Liver (tissue), 8 donors: ENCODE measurements at regions not wholly inside any gene's neighbourhood (a gene's known extent, or its start where the extent isn't known, plus 50 kb on each side); places are given as distances from the start of the nearest gene placed in this dataset.

Experiments used
- DNase-seq: peaks from one replicate; pipeline ENCODE4 v3.0.0-alpha.2; 2017; ENCODE audit warnings: low spot score
- H3K27ac ChIP-seq, 2 donors: one replicate each; pipeline ENCODE4 v1.7.0; 2013; ENCODE audit warnings: inconsistent platforms in 2 of 2, low read length in 2 of 2, control low read depth in 1 of 2, low read depth in 1 of 2, mild to moderate bottlenecking in 1 of 2
- H3K27me3 ChIP-seq, 4 donors: one replicate each; pipeline versions ENCODE4 v1.6.1 to v1.7.0; 2013; ENCODE audit warnings: low read length in 3 of 4, inconsistent platforms in 1 of 4, mild to moderate bottlenecking in 1 of 4, moderate library complexity in 1 of 4; ENCODE audit not compliant: control insufficient read depth in 4 of 4, insufficient read depth in 4 of 4
- H3K36me3 ChIP-seq, 4 donors: one replicate each; pipeline versions ENCODE4 v1.6.1 to v1.7.0; 2013; ENCODE audit warnings: low read length in 3 of 4, mild to moderate bottlenecking in 3 of 4, low read depth in 1 of 4, moderate library complexity in 1 of 4; ENCODE audit not compliant: control insufficient read depth in 4 of 4, insufficient read depth in 3 of 4
- H3K4me1 ChIP-seq, 4 donors: one replicate each; pipeline versions ENCODE4 v1.6.1 to v1.7.0; 2013; ENCODE audit warnings: low read length in 3 of 4, mild to moderate bottlenecking in 3 of 4, moderate library complexity in 1 of 4; ENCODE audit not compliant: control insufficient read depth in 4 of 4, insufficient read depth in 4 of 4
- H3K4me3 ChIP-seq, 3 donors: one replicate each; pipeline versions ENCODE4 v1.6.1 to v1.7.0; 2013; ENCODE audit warnings: low read length in 3 of 3, control low read depth in 1 of 3, low read depth in 1 of 3, mild to moderate bottlenecking in 1 of 3
- H3K9ac ChIP-seq, 2 donors: one replicate each; pipeline ENCODE4 v1.7.0; 2013; ENCODE audit warnings: low read length in 2 of 2, mild to moderate bottlenecking in 2 of 2, moderate library complexity in 2 of 2, control low read depth in 1 of 2, low read depth in 1 of 2
- H3K9me3 ChIP-seq, 4 donors: one replicate each; pipeline versions ENCODE4 v1.6.1 to v1.7.0; 2013; ENCODE audit warnings: low read length in 3 of 4; ENCODE audit not compliant: control insufficient read depth in 4 of 4
- EGR1 ChIP-seq, 2 donors: IDR thresholded peaks; 2 replicates each; pipeline ENCODE4 v1.6.1; 2016 to 2018; ENCODE audit warnings: antibody characterized with exemption in 2 of 2, low read depth in 2 of 2
- FOXA1 ChIP-seq: IDR thresholded peaks from 2 replicates; pipeline ENCODE4 v1.6.1; 2016; ENCODE audit warnings: antibody characterized with exemption
- FOXA2 ChIP-seq: IDR thresholded peaks from 2 replicates; pipeline ENCODE4 v1.6.1; 2016; ENCODE audit warnings: antibody characterized with exemption
- GABPA ChIP-seq, 2 donors: IDR thresholded peaks in 1 of 2; conservative IDR thresholded peaks in 1 of 2; 2 replicates each; pipeline ENCODE4 v1.6.1; 2016; ENCODE audit warnings: antibody characterized with exemption in 2 of 2, mild to moderate bottlenecking in 1 of 2, moderate library complexity in 1 of 2
- HNF4A ChIP-seq, 2 donors: conservative IDR thresholded peaks; 2 replicates each; pipeline ENCODE4 v1.6.1; 2016; ENCODE audit warnings: antibody characterized with exemption in 2 of 2, mild to moderate bottlenecking in 2 of 2
- HNF4G ChIP-seq: IDR thresholded peaks from 2 replicates; pipeline ENCODE4 v1.6.1; 2016; ENCODE audit warnings: antibody characterized with exemption
- MAX ChIP-seq: IDR thresholded peaks from 2 replicates; pipeline ENCODE4 v1.6.1; 2016; ENCODE audit warnings: antibody characterized with exemption
- RAD21 ChIP-seq, 2 donors: IDR thresholded peaks; 2 replicates each; pipeline ENCODE4 v1.6.1; 2016; ENCODE audit warnings: antibody characterized with exemption in 2 of 2, mild to moderate bottlenecking in 2 of 2
- RXRA ChIP-seq, 2 donors: IDR thresholded peaks; 2 replicates each; pipeline ENCODE4 v1.6.1; 2017 to 2018; ENCODE audit warnings: antibody characterized with exemption in 2 of 2, mild to moderate bottlenecking in 1 of 2
- SP1 ChIP-seq: IDR thresholded peaks from 2 replicates; pipeline ENCODE4 v1.6.1; 2018; ENCODE audit warnings: antibody characterized with exemption, mild to moderate bottlenecking
- TAF1 ChIP-seq: conservative IDR thresholded peaks from 2 replicates; pipeline ENCODE4 v1.6.1; 2016; ENCODE audit warnings: antibody characterized with exemption, mild to moderate bottlenecking
- YY1 ChIP-seq: IDR thresholded peaks from 2 replicates; pipeline ENCODE4 v1.6.1; 2016; ENCODE audit warnings: antibody characterized with exemption, mild to moderate bottlenecking
- WGBS: extraction: QIAGEN DNeasy Blood & Tissue Kit; methylation state at CpG from one replicate; pipeline ENCODE4 v1.1.7; 2013; 5-methylcytosine and 5-hydroxymethylcytosine counted together
- TF ChIP-seq, protein P1 (sequence below): IDR thresholded peaks from 2 replicates; pipeline ENCODE4 v1.6.1; 2016; ENCODE audit warnings: antibody characterized with exemption
- TF ChIP-seq, protein P2 (sequence below): fragments of 150-350 bp; IDR thresholded peaks from 2 replicates; pipeline ENCODE4 v1.5.1; 2017; ENCODE audit warnings: improper control_type of control experiment, low read depth, low read length; ENCODE audit not compliant: missing input control
- TF ChIP-seq, protein P3 (sequence below): IDR thresholded peaks from 2 replicates; pipeline ENCODE4 v1.6.1; 2016; ENCODE audit warnings: antibody characterized with exemption
- TF ChIP-seq, protein P4 (sequence below): IDR thresholded peaks from 2 replicates; pipeline ENCODE4 v1.6.1; 2016; ENCODE audit warnings: antibody characterized with exemption, mild to moderate bottlenecking
- donor health status: healthy.
- donor health status: healthy.
- donor health status: healthy.
- donor health status: healthy.
- donor health status: healthy.

GRCh38 chr4:79651456-79651855, 243.4 kb upstream of the GK2 start:
- Histone ChIP-seq H3K9ac (no peak overlapping the region), H3K36me3 (no peaks in the 10 kb centered on the region), H3K27ac (no peak overlapping the region), H3K9me3 (no peaks in the 10 kb centered on the region), H3K4me1 (no peaks in the 10 kb centered on the region), H3K27me3 (no peaks in the 10 kb centered on the region), H3K4me3 (no peak overlapping the region)
- DNase-seq: no peak
- TF ChIP-seq, protein P1, sequence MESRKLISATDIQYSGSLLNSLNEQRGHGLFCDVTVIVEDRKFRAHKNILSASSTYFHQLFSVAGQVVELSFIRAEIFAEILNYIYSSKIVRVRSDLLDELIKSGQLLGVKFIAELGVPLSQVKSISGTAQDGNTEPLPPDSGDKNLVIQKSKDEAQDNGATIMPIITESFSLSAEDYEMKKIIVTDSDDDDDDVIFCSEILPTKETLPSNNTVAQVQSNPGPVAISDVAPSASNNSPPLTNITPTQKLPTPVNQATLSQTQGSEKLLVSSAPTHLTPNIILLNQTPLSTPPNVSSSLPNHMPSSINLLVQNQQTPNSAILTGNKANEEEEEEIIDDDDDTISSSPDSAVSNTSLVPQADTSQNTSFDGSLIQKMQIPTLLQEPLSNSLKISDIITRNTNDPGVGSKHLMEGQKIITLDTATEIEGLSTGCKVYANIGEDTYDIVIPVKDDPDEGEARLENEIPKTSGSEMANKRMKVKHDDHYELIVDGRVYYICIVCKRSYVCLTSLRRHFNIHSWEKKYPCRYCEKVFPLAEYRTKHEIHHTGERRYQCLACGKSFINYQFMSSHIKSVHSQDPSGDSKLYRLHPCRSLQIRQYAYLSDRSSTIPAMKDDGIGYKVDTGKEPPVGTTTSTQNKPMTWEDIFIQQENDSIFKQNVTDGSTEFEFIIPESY: no peak
- no peak for TF ChIP-seq RXRA (IDR thresholded peaks at IDR 0.05)
- TF ChIP-seq TAF1: no peak
- TF ChIP-seq, protein P2, sequence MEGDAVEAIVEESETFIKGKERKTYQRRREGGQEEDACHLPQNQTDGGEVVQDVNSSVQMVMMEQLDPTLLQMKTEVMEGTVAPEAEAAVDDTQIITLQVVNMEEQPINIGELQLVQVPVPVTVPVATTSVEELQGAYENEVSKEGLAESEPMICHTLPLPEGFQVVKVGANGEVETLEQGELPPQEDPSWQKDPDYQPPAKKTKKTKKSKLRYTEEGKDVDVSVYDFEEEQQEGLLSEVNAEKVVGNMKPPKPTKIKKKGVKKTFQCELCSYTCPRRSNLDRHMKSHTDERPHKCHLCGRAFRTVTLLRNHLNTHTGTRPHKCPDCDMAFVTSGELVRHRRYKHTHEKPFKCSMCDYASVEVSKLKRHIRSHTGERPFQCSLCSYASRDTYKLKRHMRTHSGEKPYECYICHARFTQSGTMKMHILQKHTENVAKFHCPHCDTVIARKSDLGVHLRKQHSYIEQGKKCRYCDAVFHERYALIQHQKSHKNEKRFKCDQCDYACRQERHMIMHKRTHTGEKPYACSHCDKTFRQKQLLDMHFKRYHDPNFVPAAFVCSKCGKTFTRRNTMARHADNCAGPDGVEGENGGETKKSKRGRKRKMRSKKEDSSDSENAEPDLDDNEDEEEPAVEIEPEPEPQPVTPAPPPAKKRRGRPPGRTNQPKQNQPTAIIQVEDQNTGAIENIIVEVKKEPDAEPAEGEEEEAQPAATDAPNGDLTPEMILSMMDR: no peak
- TF ChIP-seq FOXA1: no peak
- TF ChIP-seq, protein P3, sequence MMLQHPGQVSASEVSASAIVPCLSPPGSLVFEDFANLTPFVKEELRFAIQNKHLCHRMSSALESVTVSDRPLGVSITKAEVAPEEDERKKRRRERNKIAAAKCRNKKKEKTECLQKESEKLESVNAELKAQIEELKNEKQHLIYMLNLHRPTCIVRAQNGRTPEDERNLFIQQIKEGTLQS: no peak
- TF ChIP-seq EGR1 (IDR thresholded peaks at IDR 0.05; ENCODE audit: low read depth in 2 of 2): no peak
- TF ChIP-seq HNF4G: no peak
- TF ChIP-seq YY1: no peak
- TF ChIP-seq GABPA (IDR thresholded peaks at IDR 0.05 in 1 of 2, conservative IDR thresholded peaks at IDR 0.05 in 1 of 2): no peak

- no peak overlapping the region for H3K27ac ChIP-seq
- H3K4me3 ChIP-seq: no peak overlapping the region
- WGBS: 68% methylated on average over 3 of the region's 3 CpGs
- H3K27me3 ChIP-seq: no peaks in the 10 kb centered on the region
- H3K9me3 ChIP-seq: no peaks in the 10 kb centered on the region
- no peak overlapping the region for H3K9ac ChIP-seq
- TF ChIP-seq MAX (no peak), FOXA2 (no peak), HNF4A (conservative IDR thresholded peaks at IDR 0.05) (no peak), TAF1 (no peak), SP1 (no peak)
- TF ChIP-seq, protein P3: no peak
- no peak for DNase-seq
- no peaks in the 10 kb centered on the region for H3K36me3 ChIP-seq
- H3K4me1 ChIP-seq: no peaks in the 10 kb centered on the region
Measured at GRCh38 chr4:79650794-79651431, 242.9 kb upstream of the GK2 start.

DNA sequence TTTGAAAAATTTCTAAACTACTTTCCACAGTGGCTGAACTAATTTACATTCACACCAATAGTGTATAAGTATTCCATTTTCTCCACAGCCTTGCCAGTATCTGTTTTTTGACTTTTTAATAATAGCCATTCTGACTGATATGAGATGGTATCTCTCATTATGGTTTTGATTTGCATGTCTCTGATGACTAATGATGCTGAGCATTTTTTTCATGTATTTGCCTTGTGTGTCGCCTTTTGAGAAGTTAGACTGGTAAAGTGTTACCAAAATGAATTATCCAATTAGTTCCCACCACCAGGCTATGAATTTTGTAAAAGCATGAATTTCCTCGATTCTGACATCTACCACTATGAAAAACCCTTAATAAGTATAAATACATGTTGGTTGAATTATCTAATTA, 242.2 kb upstream of the GK2 start:
- Histone ChIP-seq H3K4me3 (no peak overlapping the region), H3K9me3 (no peaks in the 10 kb centered on the region), H3K36me3 (no peaks in the 10 kb centered on the region), H3K4me1 (no peaks in the 10 kb centered on the region), H3K27me3 (no peaks in the 10 kb centered on the region), H3K27ac (no peak overlapping the region), H3K9ac (no peak overlapping the region)
- TF ChIP-seq, protein P3: no peak
- TF ChIP-seq RAD21 (IDR thresholded peaks at IDR 0.05): no peak
- no peak for TF ChIP-seq EGR1 (IDR thresholded peaks at IDR 0.05; ENCODE audit: low read depth in 2 of 2)
- TF ChIP-seq, protein P4, sequence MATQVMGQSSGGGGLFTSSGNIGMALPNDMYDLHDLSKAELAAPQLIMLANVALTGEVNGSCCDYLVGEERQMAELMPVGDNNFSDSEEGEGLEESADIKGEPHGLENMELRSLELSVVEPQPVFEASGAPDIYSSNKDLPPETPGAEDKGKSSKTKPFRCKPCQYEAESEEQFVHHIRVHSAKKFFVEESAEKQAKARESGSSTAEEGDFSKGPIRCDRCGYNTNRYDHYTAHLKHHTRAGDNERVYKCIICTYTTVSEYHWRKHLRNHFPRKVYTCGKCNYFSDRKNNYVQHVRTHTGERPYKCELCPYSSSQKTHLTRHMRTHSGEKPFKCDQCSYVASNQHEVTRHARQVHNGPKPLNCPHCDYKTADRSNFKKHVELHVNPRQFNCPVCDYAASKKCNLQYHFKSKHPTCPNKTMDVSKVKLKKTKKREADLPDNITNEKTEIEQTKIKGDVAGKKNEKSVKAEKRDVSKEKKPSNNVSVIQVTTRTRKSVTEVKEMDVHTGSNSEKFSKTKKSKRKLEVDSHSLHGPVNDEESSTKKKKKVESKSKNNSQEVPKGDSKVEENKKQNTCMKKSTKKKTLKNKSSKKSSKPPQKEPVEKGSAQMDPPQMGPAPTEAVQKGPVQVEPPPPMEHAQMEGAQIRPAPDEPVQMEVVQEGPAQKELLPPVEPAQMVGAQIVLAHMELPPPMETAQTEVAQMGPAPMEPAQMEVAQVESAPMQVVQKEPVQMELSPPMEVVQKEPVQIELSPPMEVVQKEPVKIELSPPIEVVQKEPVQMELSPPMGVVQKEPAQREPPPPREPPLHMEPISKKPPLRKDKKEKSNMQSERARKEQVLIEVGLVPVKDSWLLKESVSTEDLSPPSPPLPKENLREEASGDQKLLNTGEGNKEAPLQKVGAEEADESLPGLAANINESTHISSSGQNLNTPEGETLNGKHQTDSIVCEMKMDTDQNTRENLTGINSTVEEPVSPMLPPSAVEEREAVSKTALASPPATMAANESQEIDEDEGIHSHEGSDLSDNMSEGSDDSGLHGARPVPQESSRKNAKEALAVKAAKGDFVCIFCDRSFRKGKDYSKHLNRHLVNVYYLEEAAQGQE: no peak
- TF ChIP-seq TAF1: no peak
- no peak for TF ChIP-seq RXRA (IDR thresholded peaks at IDR 0.05)
- TF ChIP-seq FOXA2: no peak
- no peak for TF ChIP-seq FOXA1
- TF ChIP-seq GABPA (IDR thresholded peaks at IDR 0.05 in 1 of 2, conservative IDR thresholded peaks at IDR 0.05 in 1 of 2): no peak
- 80% methylated on average over 2 of the region's 2 CpGs for WGBS
- no peak for DNase-seq
